Karpas-422 (cell line): ENCODE measurements at regions not wholly inside any gene's neighbourhood (a gene's known extent, or its start where the extent isn't known, plus 50 kb on each side); places are given as distances from the start of the nearest gene placed in this dataset.

Experiments
- DNase-seq: peaks from one replicate; pipeline ENCODE4 v3.0.0-alpha.2; 2015
- H2AFZ ChIP-seq: fragments of 200-600 bp; sonication (generic); 2 replicates; pipeline ENCODE4 v1.6.1; 2014; ENCODE audit warnings: antibody characterized with exemption, low read length, mixed read lengths
- H3K27ac ChIP-seq: fragments of 200-600 bp; sonication (generic); 2 replicates; pipeline ENCODE4 v1.5.1; 2014; ENCODE audit warnings: mild to moderate bottlenecking, low read length, moderate library complexity
- H3K27me3 ChIP-seq: fragments of 200-600 bp; sonication (generic); 2 replicates; pipeline ENCODE4 v1.6.1; 2014; ENCODE audit warnings: low read length, mixed read lengths
- H3K36me3 ChIP-seq: fragments of 200-600 bp; sonication (generic); 2 replicates; pipeline ENCODE4 v1.6.1; 2014; ENCODE audit warnings: low read length, mixed read lengths; ENCODE audit not compliant: insufficient read depth
- H3K4me1 ChIP-seq: fragments of 200-600 bp; sonication (generic); 2 replicates; pipeline ENCODE4 v1.6.1; 2014; ENCODE audit warnings: mild to moderate bottlenecking, low read length, mixed read lengths
- H3K4me2 ChIP-seq: fragments of 200-600 bp; sonication (generic); 2 replicates; pipeline ENCODE4 v1.6.1; 2014; ENCODE audit warnings: low read length, low read depth, mild to moderate bottlenecking; ENCODE audit not compliant: poor library complexity, severe bottlenecking
- H3K4me3 ChIP-seq: fragments of 200-600 bp; sonication (generic); 2 replicates; pipeline ENCODE4 v1.5.1; 2014; ENCODE audit warnings: mild to moderate bottlenecking, antibody characterized with exemption, low read length, mixed read lengths
- H3K79me2 ChIP-seq: fragments of 200-600 bp; sonication (generic); 2 replicates; pipeline ENCODE4 v1.6.1; 2014; ENCODE audit warnings: mild to moderate bottlenecking, low read length, mixed read lengths
- H3K9ac ChIP-seq: fragments of 200-600 bp; sonication (generic); 2 replicates; pipeline ENCODE4 v1.6.0; 2014; ENCODE audit warnings: low read length
- H3K9me2 ChIP-seq: fragments of 200-600 bp; sonication (generic), shearing (Covaris generic); replicated peaks from 2 replicates; pipeline ENCODE4 v1.6.0; 2014; ENCODE audit warnings: mild to moderate bottlenecking, low read length, moderate library complexity; ENCODE audit not compliant: insufficient read depth
- H3K9me3 ChIP-seq: fragments of 300-700, 200-600 bp; sonication (generic); 2 replicates; pipeline ENCODE4 v1.6.1; 2014; ENCODE audit warnings: low read length, mixed read lengths
- H4K20me1 ChIP-seq: fragments of 200-600 bp; sonication (generic); 2 replicates; pipeline ENCODE4 v1.6.1; 2014; ENCODE audit warnings: mild to moderate bottlenecking, antibody characterized with exemption, low read length, low read depth; ENCODE audit not compliant: insufficient read depth

DNA sequence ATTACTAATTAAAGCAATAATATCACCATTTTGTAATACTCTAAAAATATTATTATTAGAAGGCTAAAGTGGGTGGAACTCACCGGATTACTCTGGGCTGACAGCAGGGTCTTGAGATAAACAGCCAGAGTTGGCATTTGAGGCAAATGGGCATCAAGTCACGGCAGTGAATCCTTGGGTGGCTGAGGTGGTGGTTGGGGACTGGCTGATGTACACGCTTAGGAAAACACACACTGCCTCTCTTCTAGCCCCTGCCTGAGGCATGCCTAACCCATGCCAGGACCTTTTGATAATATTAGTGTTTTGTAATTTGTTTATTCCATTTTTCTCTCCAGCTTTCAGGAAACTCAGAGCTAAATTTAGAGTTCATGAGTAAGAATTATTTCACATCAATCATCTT is 76.8 kb downstream of the ACKR3 start:
- Histone ChIP-seq H3K36me3 (no peaks in the 10 kb centered on the region), H2AFZ (no peak overlapping the region), H3K9me2 (no peaks in the 10 kb centered on the region), H3K4me2 (no peak overlapping the region), H3K4me3 (no peak overlapping the region), H3K4me1 (no peaks in the 10 kb centered on the region), H3K27ac (no peak overlapping the region), H3K79me2 (no peaks in the 10 kb centered on the region), H3K27me3 (no peaks in the 10 kb centered on the region), H4K20me1 (no peaks in the 10 kb centered on the region), H3K9me3 (no peaks in the 10 kb centered on the region), H3K9ac (no peak overlapping the region)
- no peak for DNase-seq

DNA sequence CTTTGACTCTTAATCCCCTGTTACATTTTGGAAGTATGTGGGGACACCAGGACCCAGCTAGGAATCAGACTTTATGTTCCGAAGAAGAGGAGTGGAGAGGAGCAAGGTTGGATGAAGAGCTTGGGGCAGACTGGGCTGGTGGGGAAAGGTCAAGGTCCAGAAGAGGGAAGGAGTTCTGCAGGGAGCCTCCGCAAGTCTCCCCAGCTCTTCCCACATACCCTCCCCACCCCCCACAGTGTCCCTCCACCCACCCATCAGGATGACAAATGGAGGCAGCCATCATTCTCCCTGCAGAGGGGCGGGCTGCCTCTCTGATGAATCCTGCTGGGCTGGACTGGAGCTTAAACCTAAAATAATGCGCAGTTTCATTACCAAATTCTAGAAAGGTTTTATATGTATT is 77.2 kb downstream of the ACKR3 start:
- Histone ChIP-seq H3K27ac (no peak overlapping the region), H3K4me2 (no peak overlapping the region), H3K9ac (no peak overlapping the region), H3K4me1 (no peaks in the 10 kb centered on the region), H3K9me3 (no peaks in the 10 kb centered on the region), H3K9me2 (no peaks in the 10 kb centered on the region), H3K36me3 (no peaks in the 10 kb centered on the region), H2AFZ (no peak overlapping the region), H3K79me2 (no peaks in the 10 kb centered on the region), H4K20me1 (no peaks in the 10 kb centered on the region), H3K27me3 (no peaks in the 10 kb centered on the region), H3K4me3 (no peak overlapping the region)
- DNase-seq, result no peak

- Histone ChIP-seq H4K20me1 (no peaks in the 10 kb centered on the region), H3K9ac (no peak overlapping the region), H3K4me3 (no peak overlapping the region), H2AFZ (no peak overlapping the region), H3K9me2 (no peaks in the 10 kb centered on the region), H3K79me2 (no peaks in the 10 kb centered on the region), H3K27me3 (no peaks in the 10 kb centered on the region), H3K36me3 (no peaks in the 10 kb centered on the region), H3K4me1 (no peaks in the 10 kb centered on the region), H3K9me3 (no peaks in the 10 kb centered on the region), H3K4me2 (no peak overlapping the region), H3K27ac (no peak overlapping the region)
- no peak for DNase-seq
Observed at GRCh38 chr2:236647621-236648020, 78.0 kb downstream of the ACKR3 start.

DNA sequence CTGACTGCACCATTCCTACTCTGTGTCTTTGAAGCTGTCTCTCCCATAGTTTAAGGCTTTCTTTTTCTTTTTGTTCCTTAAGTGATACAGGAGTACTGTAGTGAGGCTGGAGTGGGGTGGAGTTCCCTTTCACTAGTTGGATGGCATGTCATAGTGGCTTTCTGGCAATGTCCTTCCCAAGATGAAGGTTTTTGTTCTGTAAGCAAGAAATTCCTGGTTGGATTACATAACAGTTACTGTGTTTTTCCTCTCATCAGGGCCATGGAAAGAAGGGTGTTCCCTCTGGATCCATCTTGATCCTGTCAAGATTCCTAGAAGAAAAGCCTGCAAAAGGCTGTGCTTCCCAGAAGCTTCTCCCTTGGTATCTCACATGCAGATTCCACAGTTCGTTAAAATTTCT is 84.2 kb downstream of the ACKR3 start:
- Histone ChIP-seq H3K9me2 (no peaks in the 10 kb centered on the region), H3K9ac (no peak overlapping the region), H3K4me1 (no peaks in the 10 kb centered on the region), H3K36me3 (no peaks in the 10 kb centered on the region), H3K27ac (no peak overlapping the region), H4K20me1 (no peaks in the 10 kb centered on the region), H3K79me2 (no peaks in the 10 kb centered on the region), H3K4me2 (no peak overlapping the region), H3K27me3 (no peaks in the 10 kb centered on the region), H3K4me3 (no peak overlapping the region), H3K9me3 (no peaks in the 10 kb centered on the region), H2AFZ (no peak overlapping the region)
- no peak for DNase-seq

GRCh38 chr2:236654496-236654895 is 84.9 kb downstream of the ACKR3 start:
- no peak for DNase-seq
- H3K79me2 ChIP-seq, result no peaks in the 10 kb centered on the region
- H3K36me3 ChIP-seq, result no peaks in the 10 kb centered on the region
- H3K9ac ChIP-seq, result no peak overlapping the region
- no peak overlapping the region for H3K4me2 ChIP-seq
- no peak overlapping the region for H2AFZ ChIP-seq
- no peaks in the 10 kb centered on the region for H3K27me3 ChIP-seq
- no peaks in the 10 kb centered on the region for H3K9me2 ChIP-seq
- H4K20me1 ChIP-seq, result no peaks in the 10 kb centered on the region
- no peaks in the 10 kb centered on the region for H3K4me1 ChIP-seq
- H3K9me3 ChIP-seq, result no peaks in the 10 kb centered on the region
- H3K27ac ChIP-seq, result no peak overlapping the region
- no peak overlapping the region for H3K4me3 ChIP-seq

- no peak for DNase-seq
- H3K27ac ChIP-seq, result no peak overlapping the region
- no peak overlapping the region for H3K9ac ChIP-seq
- H3K79me2 ChIP-seq, result no peaks in the 10 kb centered on the region
- no peaks in the 10 kb centered on the region for H3K9me2 ChIP-seq
- H2AFZ ChIP-seq, result no peak overlapping the region
- no peaks in the 10 kb centered on the region for H3K36me3 ChIP-seq
- H3K27me3 ChIP-seq, result no peaks in the 10 kb centered on the region
- H4K20me1 ChIP-seq, result no peaks in the 10 kb centered on the region
- H3K4me1 ChIP-seq, result no peaks in the 10 kb centered on the region
- no peaks in the 10 kb centered on the region for H3K9me3 ChIP-seq
- no peak overlapping the region for H3K4me2 ChIP-seq
- H3K4me3 ChIP-seq, result no peak overlapping the region
Observed at GRCh38 chr2:236656166-236656565, 86.5 kb downstream of the ACKR3 start.

DNA sequence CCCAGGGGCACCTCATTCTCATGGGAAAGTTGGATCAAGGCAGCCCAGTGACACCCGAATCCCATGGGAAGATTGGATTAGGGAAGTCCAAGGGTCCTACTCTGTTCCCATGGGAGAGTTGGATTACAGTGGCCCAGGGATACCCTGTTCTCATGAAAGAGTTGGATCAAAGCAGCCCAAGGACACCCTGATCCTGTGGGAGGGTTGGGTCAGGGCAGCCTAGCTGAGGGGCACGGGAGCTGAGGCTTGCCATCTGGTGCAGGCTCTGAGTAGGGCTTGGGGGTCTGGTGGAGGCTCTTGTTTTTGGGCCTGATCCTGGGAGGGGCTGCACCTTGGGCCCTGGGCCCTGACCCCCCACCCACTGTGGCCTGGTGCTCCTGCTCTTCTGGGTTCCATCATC is 87.1 kb downstream of the ACKR3 start:
- H3K79me2 ChIP-seq, result no peaks in the 10 kb centered on the region

DNA sequence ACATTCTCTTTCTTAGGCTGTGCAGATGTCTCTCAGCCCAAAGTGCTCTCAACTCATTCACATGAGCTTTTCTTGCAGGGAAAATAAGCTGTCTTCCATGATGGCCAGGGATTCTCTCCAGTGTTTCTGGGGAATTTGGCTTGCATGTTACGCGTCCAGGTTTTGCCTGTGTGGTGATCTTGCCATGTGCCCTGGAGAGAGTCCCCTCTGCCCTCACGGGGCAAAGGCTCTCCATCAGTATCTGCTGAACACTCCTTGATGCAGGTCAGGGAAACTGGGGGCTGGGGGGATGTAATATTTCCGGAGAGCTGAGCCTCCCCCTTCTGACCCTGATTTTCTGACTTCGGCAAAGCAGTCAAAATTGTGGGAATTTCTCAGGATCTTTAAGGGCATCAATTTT is 87.6 kb downstream of the ACKR3 start:
- H3K27ac ChIP-seq, result no peak overlapping the region

More for the DNA sequence above, 87.1 kb downstream of the ACKR3 start:
- no peaks in the 10 kb centered on the region for H3K36me3 ChIP-seq
- no peak overlapping the region for H2AFZ ChIP-seq
- no peak for DNase-seq
- no peak overlapping the region for H3K4me2 ChIP-seq
- no peak overlapping the region for H3K4me3 ChIP-seq
- H3K27me3 ChIP-seq, result no peaks in the 10 kb centered on the region
- no peaks in the 10 kb centered on the region for H3K4me1 ChIP-seq
- H3K9me3 ChIP-seq, result no peaks in the 10 kb centered on the region
- H3K9ac ChIP-seq, result no peak overlapping the region
- H3K9me2 ChIP-seq, result no peaks in the 10 kb centered on the region
- no peaks in the 10 kb centered on the region for H4K20me1 ChIP-seq
- no peak overlapping the region for H3K27ac ChIP-seq

DNA sequence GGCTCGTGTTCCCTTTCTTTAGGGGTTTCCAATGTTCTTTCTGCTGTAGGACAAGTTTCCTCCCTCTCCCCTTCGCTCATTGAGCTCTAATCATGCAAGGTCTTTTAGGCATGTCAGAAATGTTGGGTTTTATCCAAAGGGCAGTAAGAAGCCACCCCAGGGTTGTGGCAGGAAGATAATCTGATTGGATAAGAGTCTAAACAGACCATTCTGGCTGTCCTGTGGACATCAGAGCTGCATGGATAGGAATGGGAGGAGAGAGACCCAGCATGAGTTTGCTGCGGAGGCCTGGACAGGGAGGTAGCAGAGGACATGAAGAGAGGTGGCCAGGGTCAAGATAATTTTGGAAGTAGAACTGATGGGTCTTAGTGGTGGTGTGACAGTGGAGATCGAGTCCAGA is 88.2 kb downstream of the ACKR3 start:
- Histone ChIP-seq H3K79me2 (no peaks in the 10 kb centered on the region), H3K36me3 (no peaks in the 10 kb centered on the region), H3K4me3 (no peak overlapping the region), H3K9me2 (no peaks in the 10 kb centered on the region), H2AFZ (no peak overlapping the region), H4K20me1 (no peaks in the 10 kb centered on the region), H3K27ac (no peak overlapping the region), H3K27me3 (no peaks in the 10 kb centered on the region), H3K4me2 (no peak overlapping the region), H3K9me3 (no peaks in the 10 kb centered on the region), H3K9ac (no peak overlapping the region), H3K4me1 (no peaks in the 10 kb centered on the region)
- DNase-seq, result no peak

More for the DNA sequence above, 87.6 kb downstream of the ACKR3 start:
- no peaks in the 10 kb centered on the region for H4K20me1 ChIP-seq
- no peak overlapping the region for H3K4me2 ChIP-seq
- DNase-seq, result no peak
- H3K36me3 ChIP-seq, result no peaks in the 10 kb centered on the region
- no peak overlapping the region for H2AFZ ChIP-seq
- no peaks in the 10 kb centered on the region for H3K4me1 ChIP-seq
- H3K27me3 ChIP-seq, result no peaks in the 10 kb centered on the region
- H3K9me3 ChIP-seq, result no peaks in the 10 kb centered on the region
- H3K9ac ChIP-seq, result no peak overlapping the region
- no peak overlapping the region for H3K4me3 ChIP-seq
- no peaks in the 10 kb centered on the region for H3K9me2 ChIP-seq
- no peaks in the 10 kb centered on the region for H3K79me2 ChIP-seq
